ENCODE measurements at regions not wholly inside any gene's neighbourhood (a gene's known extent, or its start where the extent isn't known, plus 50 kb on each side); places are given as distances from the start of the nearest gene placed in this dataset.
"Not testable (repeated sequence)": the region's sequence is repeated elsewhere in the genome, so short reads cannot be mapped to it uniquely, and the experiment has no call there.

DNA sequence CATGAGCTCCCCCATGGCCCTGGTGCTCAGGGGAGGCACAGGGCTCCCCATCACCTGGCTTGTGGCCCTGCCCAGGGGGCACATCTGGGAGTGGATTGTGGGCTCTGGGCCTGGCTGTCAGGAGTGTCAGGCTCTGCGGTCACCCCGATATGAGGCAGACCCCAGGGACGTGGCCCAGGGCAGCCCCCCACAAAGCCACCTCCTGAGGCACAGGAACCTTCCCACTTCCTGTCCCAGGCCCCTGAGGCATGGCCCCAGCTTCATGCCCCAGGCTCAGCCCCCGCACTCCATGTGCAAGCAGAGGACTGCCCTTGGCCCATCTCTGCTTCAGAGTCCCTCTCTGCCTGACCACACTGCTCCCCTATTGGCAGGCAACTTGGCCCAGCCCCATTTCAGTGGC lies 160.3 kb downstream of the PCTP start:
- DNase-seq, result no peak

DNA sequence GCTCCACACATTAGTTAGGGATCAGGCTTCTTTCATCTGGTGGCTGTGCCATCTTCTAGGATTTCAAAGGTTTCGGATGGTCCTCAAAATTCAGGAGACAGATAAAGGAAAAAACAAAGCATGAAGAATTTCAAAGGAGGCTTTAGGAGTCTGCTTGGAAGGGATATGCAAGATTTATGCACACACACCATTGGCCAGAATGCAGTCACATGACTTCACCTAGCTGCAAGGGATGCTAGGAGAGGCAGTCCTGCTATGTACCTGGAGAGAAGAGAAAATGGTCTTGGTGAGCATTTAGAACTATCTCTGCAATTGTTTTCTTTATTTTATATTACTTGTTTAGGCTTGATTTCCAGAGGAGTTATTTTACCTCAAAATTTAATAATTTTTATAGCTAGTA lies 174.6 kb downstream of the PCTP start:
- DNase-seq, result no peak

DNA sequence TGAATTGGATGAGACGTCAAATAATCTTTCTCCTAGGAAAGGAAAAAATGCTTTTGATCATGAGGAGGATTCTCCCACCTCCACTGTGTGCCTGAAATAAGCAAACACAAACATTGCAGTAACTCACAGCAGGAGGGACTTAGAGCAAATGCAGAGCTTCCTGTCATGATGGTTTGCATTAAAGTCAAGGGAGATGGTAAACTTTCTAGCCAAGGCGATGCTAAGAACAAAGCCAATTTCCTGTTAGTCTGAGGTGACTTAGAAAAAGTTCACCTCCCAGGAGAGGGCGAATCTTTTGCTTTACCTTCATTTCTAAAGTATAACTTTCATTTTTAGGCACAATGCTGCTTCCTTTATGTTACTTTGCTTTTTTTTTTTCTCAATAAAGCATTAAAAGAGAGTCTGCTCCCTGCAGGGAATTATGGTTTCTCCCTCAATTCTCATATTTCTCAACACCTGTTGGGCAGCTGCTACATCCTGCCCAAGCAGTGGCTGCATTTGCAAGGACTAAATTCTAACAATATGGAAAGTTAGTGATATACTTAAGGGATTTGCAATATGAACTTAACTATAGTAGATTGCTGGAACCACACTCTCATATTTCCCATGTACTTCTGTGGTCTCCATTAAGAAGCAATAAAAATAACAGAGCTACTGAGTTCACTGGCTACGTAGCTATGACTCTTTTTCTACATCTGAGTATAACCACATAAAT lies 175.6 kb downstream of the PCTP start:
- DNase-seq, result no peak

DNA sequence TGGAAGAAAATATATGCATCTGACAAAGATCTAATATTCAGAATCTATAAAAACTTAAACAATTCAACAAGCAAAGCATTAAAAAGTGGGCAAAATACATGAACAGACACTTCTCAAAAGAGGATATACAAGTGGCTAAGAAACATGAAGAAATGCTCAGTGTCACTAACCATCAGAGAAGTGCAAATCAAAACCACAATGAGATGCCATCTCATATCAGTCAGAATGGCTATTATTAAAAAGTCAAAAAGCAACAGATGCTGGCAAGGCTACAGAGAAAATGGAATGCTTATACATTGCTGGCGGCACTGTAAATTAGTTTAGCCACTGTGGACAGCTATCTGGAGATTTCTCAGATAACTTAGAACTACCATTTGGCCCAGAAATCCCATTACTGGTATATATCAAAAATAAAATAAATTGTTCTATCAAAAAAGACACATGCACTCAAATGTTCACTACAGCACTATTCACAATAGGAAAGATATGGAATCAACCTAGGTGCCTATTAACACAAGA lies 179.5 kb downstream of the PCTP start:
- no peak for DNase-seq

DNA sequence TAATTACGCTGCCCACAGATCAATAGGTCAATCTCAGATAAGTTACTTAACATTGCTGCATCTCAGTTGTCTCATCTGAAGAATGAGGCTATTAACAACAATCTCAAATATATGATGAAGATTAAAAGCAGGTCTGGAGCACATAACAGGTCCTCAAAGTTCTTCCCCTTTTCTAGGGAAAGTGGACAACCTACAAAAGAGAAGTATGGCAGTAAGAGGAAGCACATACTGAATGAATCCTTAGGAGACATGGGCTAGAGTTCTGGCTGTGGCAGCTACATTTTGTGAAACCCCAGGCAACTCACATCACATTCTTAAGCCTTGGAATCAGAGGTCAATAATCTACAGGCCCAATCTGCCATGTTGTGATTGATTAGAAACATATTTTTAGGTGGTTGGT lies 180.6 kb downstream of the PCTP start:
- DNase-seq, result peak in 1 of 2 donors; percentile 24

GRCh38 chr17:55932973-55933372 lies 182.1 kb downstream of the PCTP start:
- DNase-seq, result no peak

DNA sequence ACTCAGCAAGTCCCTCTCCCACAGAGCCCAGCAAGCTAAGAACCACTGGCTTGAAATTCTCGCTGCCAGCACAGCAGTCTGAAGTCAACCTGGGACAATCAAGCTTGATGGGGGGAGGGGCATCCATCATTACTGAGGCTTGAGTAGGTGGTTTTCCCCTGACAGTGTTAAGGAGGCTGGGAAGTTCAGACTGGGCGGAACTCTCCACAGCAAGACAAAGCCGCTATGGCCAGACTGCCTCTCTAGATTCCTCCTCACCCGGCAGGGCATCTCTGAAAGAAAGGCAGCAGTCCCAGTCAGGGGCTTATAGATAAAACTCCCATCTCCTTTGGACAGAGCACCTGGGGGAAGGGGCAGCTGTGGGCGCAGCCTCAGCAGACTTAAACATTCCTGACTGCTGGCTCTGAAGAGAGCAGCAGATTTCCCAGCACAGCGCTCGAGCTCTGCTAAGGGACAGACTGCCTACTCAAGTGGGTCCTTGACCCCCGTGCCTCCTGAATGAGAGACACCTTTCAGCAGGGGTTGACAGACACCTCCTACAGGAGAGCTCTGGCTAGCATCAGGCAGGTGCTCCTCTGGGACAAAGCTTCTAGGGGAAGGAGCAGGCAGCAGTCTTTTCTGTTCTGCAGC lies 188.4 kb downstream of the PCTP start:
- not testable (repeated sequence) for DNase-seq

GRCh38 chr17:55959756-55960155 lies 193.5 kb upstream of the ANKFN1 start:
- DNase-seq, result no peak

DNA sequence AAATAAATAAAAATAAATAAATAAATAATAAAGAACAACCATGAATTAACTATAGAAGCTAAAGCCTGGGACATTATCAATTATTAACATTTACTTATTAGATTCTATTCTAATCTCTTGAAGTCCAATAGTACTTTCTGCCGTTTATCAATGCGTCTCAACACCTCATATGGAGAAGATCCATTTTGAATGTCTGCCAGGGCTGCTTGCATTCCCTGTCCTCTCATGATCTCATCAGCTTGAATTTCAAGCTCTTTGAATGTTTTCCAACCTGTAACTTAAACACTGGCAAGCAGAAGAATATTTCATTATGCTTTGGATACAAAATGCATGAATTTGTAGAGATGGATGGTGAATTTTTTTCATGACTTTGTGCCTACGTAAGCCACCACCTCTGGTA lies 191.9 kb upstream of the ANKFN1 start:
- DNase-seq, result no peak

GRCh38 chr17:55962951-55963401 lies 190.3 kb upstream of the ANKFN1 start:
- no peak for DNase-seq

- DNase-seq, result no peak
These were observed 189.1 kb upstream of the ANKFN1 start for GRCh38 chr17:55964191-55964590.

DNA sequence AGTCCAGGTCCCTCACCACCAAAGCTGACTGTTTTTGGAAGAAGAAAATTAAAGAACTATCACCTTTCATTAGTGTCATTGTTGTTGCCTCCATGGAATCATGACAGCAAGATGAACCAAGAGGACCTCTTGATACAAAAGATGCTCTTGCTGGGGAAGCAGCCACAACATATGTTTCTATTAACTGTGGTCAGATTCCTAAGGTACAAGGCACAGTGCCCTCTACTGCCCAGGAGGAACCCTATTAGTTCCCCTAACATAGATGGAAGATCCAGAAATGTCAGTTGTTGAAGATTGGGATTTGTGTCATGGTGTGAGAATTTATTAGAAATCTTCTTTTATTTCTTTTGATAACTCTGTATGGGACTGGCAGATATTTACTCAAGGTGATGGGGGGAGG lies 188.2 kb upstream of the ANKFN1 start:
- no peak for DNase-seq

DNA sequence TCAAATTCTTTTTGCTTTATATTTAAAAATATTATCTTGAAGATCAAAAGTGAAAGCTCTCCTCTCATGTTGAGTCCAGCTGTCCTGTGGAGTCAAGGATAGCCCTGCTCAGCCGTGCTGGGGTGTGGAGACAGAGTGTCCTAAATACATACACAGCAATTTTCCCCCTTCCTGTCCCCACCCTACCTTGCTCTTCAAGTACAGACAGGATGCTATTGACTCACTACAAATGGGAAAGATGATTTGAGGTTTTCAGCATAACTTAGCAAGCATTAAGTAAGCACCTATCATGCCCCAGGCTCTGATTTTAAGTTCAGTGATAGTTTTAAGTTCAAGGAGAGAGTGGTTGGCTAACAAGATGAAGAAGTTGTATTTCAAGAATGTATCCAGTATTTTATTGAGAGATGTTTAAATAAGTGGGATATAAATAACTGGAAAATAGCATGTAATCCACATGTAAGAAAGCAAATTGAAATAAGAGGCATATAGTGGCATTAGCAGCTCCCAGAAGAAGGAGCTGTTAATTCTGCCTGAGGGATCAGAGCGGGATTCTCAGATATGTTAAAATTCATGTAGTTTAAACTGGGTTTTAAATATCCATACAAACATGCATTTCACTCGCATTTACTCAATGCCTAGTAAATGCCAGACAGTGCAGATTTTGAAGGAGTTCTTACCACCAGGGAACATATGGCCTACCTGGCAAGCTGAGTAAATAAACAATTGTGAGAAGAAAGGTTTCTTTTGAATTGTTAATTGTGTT lies 183.5 kb upstream of the ANKFN1 start:
- no peak for DNase-seq

- no peak for DNase-seq
These were observed 174.7 kb upstream of the ANKFN1 start for GRCh38 chr17:55978578-55978977.

- DNase-seq, result no peak
These were observed 170.2 kb upstream of the ANKFN1 start for GRCh38 chr17:55983096-55983495.

- peak in 1 of 2 donors; percentile 2 for DNase-seq
These were observed 166.5 kb upstream of the ANKFN1 start for GRCh38 chr17:55986817-55987216.

- DNase-seq, result no peak
These were observed 164.4 kb upstream of the ANKFN1 start for GRCh38 chr17:55988861-55989260.

GRCh38 chr17:55990332-55991006 lies 162.8 kb upstream of the ANKFN1 start:
- DNase-seq, result no peak

- no peak for DNase-seq
These were observed 156.4 kb upstream of the ANKFN1 start for GRCh38 chr17:55996826-55997225.

DNA sequence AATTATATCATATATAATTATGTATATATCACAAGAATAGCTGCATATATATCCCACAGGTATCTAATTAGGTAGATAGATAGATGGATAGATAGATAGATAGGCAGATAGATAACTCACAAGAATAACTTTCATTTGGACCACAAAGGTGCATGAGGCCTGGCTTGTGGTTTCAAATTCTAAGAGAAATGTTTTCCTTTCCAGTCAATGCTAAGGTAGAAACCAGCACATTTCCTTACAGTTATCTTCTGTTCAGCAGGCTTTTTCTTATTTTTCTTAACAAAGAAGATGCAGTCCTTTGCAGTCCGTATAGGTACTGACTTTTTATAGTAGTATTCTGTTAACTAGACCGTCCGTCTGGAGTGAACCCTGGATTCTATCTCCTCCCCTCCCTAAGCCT lies 152.9 kb upstream of the ANKFN1 start:
- no peak for DNase-seq

DNA sequence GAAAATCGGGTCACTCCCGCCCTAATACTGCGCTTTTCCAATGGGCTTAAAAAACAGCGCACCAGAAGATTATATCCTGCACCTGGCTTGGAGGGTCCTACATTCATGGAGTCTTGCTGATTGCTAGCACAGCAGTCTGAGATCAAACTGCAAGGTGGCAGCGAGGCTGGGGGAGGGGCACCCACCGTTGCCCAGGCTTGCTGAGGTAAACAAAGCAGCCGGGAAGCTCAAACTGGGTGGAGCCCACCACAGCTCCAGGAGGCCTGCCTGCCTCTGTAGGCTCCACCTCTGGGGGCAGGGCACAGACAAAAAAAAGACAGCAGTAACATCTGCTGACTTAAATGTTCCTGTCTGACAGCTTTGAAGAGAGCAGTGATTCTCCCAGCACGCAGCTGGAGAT lies 150.6 kb upstream of the ANKFN1 start:
- not testable (repeated sequence) for DNase-seq

- no peak for DNase-seq
These were observed 143.3 kb upstream of the ANKFN1 start for GRCh38 chr17:56009795-56010651.
